Thoracic aorta (tissue), 2 donors: ENCODE measurements at regions not wholly inside any gene's neighbourhood (a gene's known extent, or its start where the extent isn't known, plus 50 kb on each side); places are given as distances from the start of the nearest gene placed in this dataset.

Experiments used
- ATAC-seq: fragments of 150-250 bp; one replicate; pipeline ENCODE4 v1.8.0; 2017; ENCODE audit warnings: low read depth; ENCODE audit not compliant: insufficient number of reproducible peaks, low FRiP score
- DNase-seq: peaks from one replicate; pipeline ENCODE4 v3.0.0-alpha.2; 2020; ENCODE audit warnings: low spot score
- H3K27ac ChIP-seq, 2 donors: fragments of 200-600 bp; sonication (generic); 1 replicate in 1 of 2; 2 replicates in 1 of 2; pipeline ENCODE4 v1.5.1; 2016; ENCODE audit warnings: mild to moderate bottlenecking in 2 of 2, moderate library complexity in 2 of 2
- H3K27me3 ChIP-seq: fragments of 200-600 bp; sonication (generic); replicated peaks from 2 replicates; pipeline ENCODE4 v1.6.0; 2016; ENCODE audit warnings: mild to moderate bottlenecking; ENCODE audit not compliant: insufficient read depth
- H3K36me3 ChIP-seq: fragments of 200-600 bp; sonication (generic); one replicate; pipeline ENCODE4 v1.5.1; 2016
- H3K4me1 ChIP-seq, 2 donors: fragments of 200-600 bp; sonication (generic); 1 replicate in 1 of 2; 2 replicates in 1 of 2; pipeline versions ENCODE4 v1.5.1 to v1.6.0; 2016; ENCODE audit warnings: low read depth in 2 of 2, mild to moderate bottlenecking in 1 of 2; ENCODE audit not compliant: control insufficient read depth in 1 of 2
- H3K4me3 ChIP-seq: fragments of 200-600 bp; sonication (generic); 2 replicates; pipeline ENCODE4 v1.5.1; 2016; ENCODE audit warnings: mild to moderate bottlenecking
- H3K9me3 ChIP-seq: fragments of 200-600 bp; sonication (generic); 2 replicates; pipeline ENCODE4 v1.5.1; 2016
- TF ChIP-seq, protein P1 (sequence below): fragments of 200-600 bp; sonication (generic); IDR thresholded peaks from one replicate; pipeline ENCODE4 v1.5.1; 2019; ENCODE audit warnings: antibody characterized with exemption

DNA sequence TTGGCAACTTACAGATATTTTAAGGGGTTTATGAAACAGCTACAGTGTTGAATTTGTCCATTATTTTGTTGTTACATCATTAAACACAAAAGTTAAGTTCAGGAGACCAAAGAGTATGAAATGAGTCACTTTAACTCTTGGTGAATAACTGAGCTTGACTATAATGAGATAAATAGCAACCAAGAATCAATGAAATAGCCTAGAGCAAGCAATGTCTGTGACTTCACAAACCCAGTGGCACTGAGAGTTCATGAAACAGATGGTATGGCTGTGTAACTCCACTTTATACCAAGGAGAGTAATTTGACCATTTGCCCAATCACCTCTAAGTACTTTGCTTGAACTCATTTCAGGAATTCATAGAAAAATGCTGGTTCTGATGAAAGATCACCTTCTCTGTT lies 169.6 kb upstream of the GADL1 start:
- ATAC-seq (no peak), DNase-seq (no peak)
- Histone ChIP-seq H3K4me1 (peaks cover 0 to 16% of the 10 kb centered on the region in 2 donors), H3K27me3 (no peaks in the 10 kb centered on the region), H3K27ac (no peak overlapping the region), H3K9me3 (peaks cover 4% of the 10 kb centered on the region), H3K36me3 (no peaks in the 10 kb centered on the region), H3K4me3 (no peak overlapping the region)
- TF ChIP-seq, protein P1, sequence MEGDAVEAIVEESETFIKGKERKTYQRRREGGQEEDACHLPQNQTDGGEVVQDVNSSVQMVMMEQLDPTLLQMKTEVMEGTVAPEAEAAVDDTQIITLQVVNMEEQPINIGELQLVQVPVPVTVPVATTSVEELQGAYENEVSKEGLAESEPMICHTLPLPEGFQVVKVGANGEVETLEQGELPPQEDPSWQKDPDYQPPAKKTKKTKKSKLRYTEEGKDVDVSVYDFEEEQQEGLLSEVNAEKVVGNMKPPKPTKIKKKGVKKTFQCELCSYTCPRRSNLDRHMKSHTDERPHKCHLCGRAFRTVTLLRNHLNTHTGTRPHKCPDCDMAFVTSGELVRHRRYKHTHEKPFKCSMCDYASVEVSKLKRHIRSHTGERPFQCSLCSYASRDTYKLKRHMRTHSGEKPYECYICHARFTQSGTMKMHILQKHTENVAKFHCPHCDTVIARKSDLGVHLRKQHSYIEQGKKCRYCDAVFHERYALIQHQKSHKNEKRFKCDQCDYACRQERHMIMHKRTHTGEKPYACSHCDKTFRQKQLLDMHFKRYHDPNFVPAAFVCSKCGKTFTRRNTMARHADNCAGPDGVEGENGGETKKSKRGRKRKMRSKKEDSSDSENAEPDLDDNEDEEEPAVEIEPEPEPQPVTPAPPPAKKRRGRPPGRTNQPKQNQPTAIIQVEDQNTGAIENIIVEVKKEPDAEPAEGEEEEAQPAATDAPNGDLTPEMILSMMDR = no peak

DNA sequence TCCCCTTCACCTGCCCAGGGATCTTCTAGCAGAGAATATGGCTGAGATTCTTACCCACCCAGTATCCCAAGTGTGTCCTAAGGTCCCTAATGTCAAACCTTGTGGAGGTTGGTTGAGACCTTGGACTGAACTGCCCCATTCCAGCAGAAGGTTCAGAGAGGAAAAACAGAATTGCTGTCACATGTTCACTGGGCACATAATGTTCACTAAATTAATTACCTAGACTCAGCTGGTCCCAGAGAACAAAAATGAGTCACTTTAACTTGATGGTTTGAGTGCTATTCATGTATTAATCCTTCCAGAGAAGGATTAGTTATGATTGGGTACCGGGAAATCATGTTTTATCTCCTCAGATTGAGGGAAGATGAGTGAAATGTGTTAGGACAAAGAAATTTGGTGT lies 171.3 kb upstream of the GADL1 start:
- H3K9me3 ChIP-seq = no peaks in the 10 kb centered on the region
- ATAC-seq = no peak
- H3K36me3 ChIP-seq = no peaks in the 10 kb centered on the region
- peaks cover 0 to 16% of the 10 kb centered on the region in 2 donors for H3K4me1 ChIP-seq
- H3K4me3 ChIP-seq = no peak overlapping the region
- no peaks in the 10 kb centered on the region for H3K27me3 ChIP-seq
- H3K27ac ChIP-seq = no peak overlapping the region
- no peak for DNase-seq
- TF ChIP-seq, protein P1 = no peak

DNA sequence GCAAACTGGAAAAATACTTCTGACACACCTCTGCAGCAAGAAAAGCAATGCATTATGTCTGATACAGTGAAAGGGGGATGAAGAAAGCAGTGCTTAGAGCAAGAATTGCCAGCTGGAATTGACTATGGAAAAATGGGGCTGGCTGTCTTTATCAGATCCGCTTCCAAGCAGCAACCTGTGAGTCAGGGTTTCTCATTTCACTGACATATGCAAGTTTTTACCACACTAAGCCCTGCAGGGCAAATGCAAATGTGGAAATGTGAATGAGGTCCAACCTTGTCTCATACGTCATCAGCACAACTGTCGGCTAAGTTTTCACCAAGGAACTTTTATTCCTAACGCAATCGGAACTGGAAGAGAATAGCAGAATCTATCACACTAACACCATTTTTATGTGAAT lies 172.5 kb upstream of the GADL1 start:
- H3K27ac ChIP-seq = no peak overlapping the region
- peaks cover 0 to 16% of the 10 kb centered on the region in 2 donors for H3K4me1 ChIP-seq
- H3K9me3 ChIP-seq = no peaks in the 10 kb centered on the region
- H3K4me3 ChIP-seq = no peak overlapping the region
- no peak for DNase-seq
- H3K27me3 ChIP-seq = no peaks in the 10 kb centered on the region
- no peaks in the 10 kb centered on the region for H3K36me3 ChIP-seq
- ATAC-seq = peak; percentile 79
- TF ChIP-seq, protein P1 = no peak

DNA sequence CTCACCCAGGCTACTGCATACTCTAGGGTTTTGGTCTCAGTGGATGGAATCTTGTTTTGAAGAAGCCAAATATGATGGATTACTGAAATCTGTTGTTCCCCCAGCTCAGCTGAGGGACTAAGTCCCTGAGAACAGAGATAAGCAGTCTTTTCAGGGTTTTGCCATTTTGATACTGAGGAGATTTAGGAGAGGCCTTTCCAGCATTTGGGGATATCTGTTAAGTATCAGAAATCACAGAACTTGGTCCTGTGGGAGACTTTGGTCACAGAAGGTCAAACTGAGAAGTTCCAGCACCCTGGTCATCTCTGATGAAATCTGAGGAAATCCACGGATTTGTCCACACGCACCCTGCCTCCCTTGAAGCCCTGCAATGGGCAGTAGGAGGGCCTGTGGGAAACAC lies 181.0 kb upstream of the GADL1 start:
- ATAC-seq = no peak
- no peaks in the 10 kb centered on the region for H3K9me3 ChIP-seq
- TF ChIP-seq, protein P1 = no peak
- H3K4me1 ChIP-seq = peaks cover 0 to 4% of the 10 kb centered on the region in 2 donors
- H3K27ac ChIP-seq = no peak overlapping the region
- no peaks in the 10 kb centered on the region for H3K36me3 ChIP-seq
- no peaks in the 10 kb centered on the region for H3K27me3 ChIP-seq
- DNase-seq = no peak
- no peak overlapping the region for H3K4me3 ChIP-seq

DNA sequence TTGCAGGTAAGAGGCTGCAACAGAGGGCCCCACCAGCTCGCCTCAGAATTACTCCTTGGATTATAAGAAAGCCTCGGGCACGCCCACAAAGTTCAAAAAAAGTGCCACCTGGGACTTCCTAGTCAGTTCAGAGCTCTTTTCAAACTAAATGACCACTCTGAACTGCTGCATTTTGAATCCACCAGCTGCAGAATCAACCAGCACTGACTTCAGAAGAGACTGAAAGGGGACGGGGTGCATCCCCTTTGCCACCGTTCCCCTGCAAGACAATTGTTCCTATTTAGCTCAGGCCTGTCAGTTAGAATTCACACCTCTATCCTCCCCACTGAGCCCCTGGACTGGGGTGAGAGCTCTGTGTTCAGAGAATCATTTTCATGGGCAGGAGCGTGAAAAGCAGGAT lies 181.4 kb upstream of the GADL1 start:
- DNase-seq = no peak
- Histone ChIP-seq H3K9me3 (no peaks in the 10 kb centered on the region), H3K27ac (no peak overlapping the region), H3K27me3 (no peaks in the 10 kb centered on the region), H3K36me3 (no peaks in the 10 kb centered on the region), H3K4me3 (no peak overlapping the region), H3K4me1 (peaks cover 0 to 4% of the 10 kb centered on the region in 2 donors)
- TF ChIP-seq, protein P1 = no peak
- ATAC-seq = no peak
